ENCODE measurements at regions not wholly inside any gene's neighbourhood (a gene's known extent, or its start where the extent isn't known, plus 50 kb on each side); places are given as distances from the start of the nearest gene placed in this dataset.

DNA sequence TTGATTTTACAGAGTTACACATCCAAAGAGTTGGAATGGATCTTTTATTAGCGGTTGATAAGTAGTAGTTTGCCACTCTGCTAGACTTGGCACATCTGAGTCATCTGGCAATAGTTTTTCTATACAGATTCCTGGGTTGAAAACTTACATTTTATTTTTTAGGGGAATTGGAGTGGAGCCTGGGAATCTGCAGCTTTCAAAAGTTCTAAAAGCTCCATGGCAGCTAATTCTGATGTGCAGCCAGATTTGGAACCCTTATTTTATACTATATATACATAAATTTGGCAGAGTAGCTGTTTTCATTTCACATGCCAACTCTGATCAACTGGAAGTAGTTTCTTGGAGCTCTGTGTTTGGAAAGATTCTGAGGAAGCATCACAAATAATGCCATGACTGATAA is 715.5 kb downstream of the TLR4 start:
- no peak for TF ChIP-seq SIN3A (IDR thresholded peaks at IDR 0.05; ENCODE audit: borderline replicate concordance, insufficient read depth, low read length)
- no peak for TF ChIP-seq POLR2AphosphoS5 (IDR thresholded peaks at IDR 0.05; ENCODE audit: low read depth, low read length)
